Activated CD4-positive, alpha-beta T cell treated with anti-CD3 and anti-CD28 coated beads, Interleukin-10, Interleukin-2, amounts not matched to agents 100 ng/mL and 50 ng/mL, durations not matched to agents 16 hours and 8 hours (primary cell): ENCODE measurements at regions not wholly inside any gene's neighbourhood (a gene's known extent, or its start where the extent isn't known, plus 50 kb on each side); places are given as distances from the start of the nearest gene placed in this dataset.
"Not testable (repeated sequence)": the region's sequence is repeated elsewhere in the genome, so short reads cannot be mapped to it uniquely, and the experiment has no call there.

Source experiments
- DNase-seq: peaks from one replicate; pipeline ENCODE4 v3.0.0-alpha.2; 2020

- DNase-seq: no peak
Measured at GRCh38 chr7:86366946-86367345, 276.8 kb upstream of the GRM3 start.

GRCh38 chr7:86340407-86340806 lies 303.3 kb upstream of the GRM3 start:
- not testable (repeated sequence) for DNase-seq

- DNase-seq: no peak
Measured at GRCh38 chr7:86339051-86339450, 304.7 kb upstream of the GRM3 start.

- no peak for DNase-seq
Measured at GRCh38 chr7:86328801-86329433, 314.8 kb upstream of the GRM3 start.

- DNase-seq: no peak
Measured at GRCh38 chr7:86326847-86327246, 316.9 kb upstream of the GRM3 start.

- DNase-seq: no peak
Measured at GRCh38 chr7:86320889-86321288, 322.8 kb upstream of the GRM3 start.

- no peak for DNase-seq
Measured at GRCh38 chr7:86320341-86320740, 323.4 kb upstream of the GRM3 start.

GRCh38 chr7:86313842-86314241 lies 329.9 kb upstream of the GRM3 start:
- no peak for DNase-seq

- DNase-seq: no peak
Measured at GRCh38 chr7:86301301-86301700, 342.4 kb upstream of the GRM3 start.

GRCh38 chr7:86295526-86295925 lies 348.2 kb upstream of the GRM3 start:
- DNase-seq: no peak

- no peak for DNase-seq
Measured at GRCh38 chr7:86282014-86282682, 361.6 kb upstream of the GRM3 start.

- no peak for DNase-seq
Measured at GRCh38 chr7:86280150-86280549, 363.6 kb upstream of the GRM3 start.

GRCh38 chr7:86262781-86263180 lies 380.9 kb upstream of the GRM3 start:
- no peak for DNase-seq

- DNase-seq: no peak
Measured at GRCh38 chr7:86257894-86258293, 385.8 kb upstream of the GRM3 start.

- DNase-seq: no peak
Measured at GRCh38 chr7:86252406-86252805, 391.3 kb upstream of the GRM3 start.

- no peak for DNase-seq
Measured at GRCh38 chr7:86248977-86249376, 394.7 kb upstream of the GRM3 start.

GRCh38 chr7:86243171-86243570 lies 400.5 kb upstream of the GRM3 start:
- DNase-seq: no peak

GRCh38 chr7:86226191-86226590 lies 417.5 kb upstream of the GRM3 start:
- DNase-seq: no peak

GRCh38 chr7:86222806-86223205 lies 420.9 kb upstream of the GRM3 start:
- no peak for DNase-seq

- no peak for DNase-seq
Measured at GRCh38 chr7:86214734-86215133, 429.0 kb upstream of the GRM3 start.

GRCh38 chr7:86212976-86213375 lies 430.7 kb upstream of the GRM3 start:
- no peak for DNase-seq

GRCh38 chr7:86209036-86209435 lies 434.7 kb upstream of the GRM3 start:
- DNase-seq: no peak

GRCh38 chr7:86207740-86208139 lies 436.0 kb upstream of the GRM3 start:
- DNase-seq: no peak

- no peak for DNase-seq
Measured at GRCh38 chr7:86202833-86203232, 440.9 kb upstream of the GRM3 start.

- no peak for DNase-seq
Measured at GRCh38 chr7:86201767-86202166, 441.9 kb upstream of the GRM3 start.
